ENCODE measurements at regions not wholly inside any gene's neighbourhood (a gene's known extent, or its start where the extent isn't known, plus 50 kb on each side); places are given as distances from the start of the nearest gene placed in this dataset.

DNA sequence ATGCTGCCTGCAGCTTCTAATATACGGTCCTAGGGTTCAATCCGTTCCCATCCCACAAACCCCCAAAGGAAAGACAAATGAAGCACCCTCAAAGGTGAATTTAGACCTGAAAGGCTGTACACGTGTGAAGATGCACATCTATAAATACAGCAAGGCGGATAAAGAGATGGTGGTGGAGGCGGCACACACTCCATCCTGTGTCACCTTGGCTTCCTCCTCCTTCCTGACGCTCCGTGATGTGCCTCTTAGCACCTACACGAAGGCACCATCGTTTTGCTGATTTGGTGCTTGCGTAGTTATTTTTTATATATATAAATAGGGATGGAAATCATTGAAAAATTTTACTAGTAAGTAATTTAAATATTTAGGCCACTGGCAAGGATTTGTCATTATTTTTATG lies 359.4 kb downstream of the NPHP4 start:
- no peak overlapping the region for H3K4me3 ChIP-seq (ENCODE audit: low read depth, low read length)
- TF ChIP-seq, protein P1, sequence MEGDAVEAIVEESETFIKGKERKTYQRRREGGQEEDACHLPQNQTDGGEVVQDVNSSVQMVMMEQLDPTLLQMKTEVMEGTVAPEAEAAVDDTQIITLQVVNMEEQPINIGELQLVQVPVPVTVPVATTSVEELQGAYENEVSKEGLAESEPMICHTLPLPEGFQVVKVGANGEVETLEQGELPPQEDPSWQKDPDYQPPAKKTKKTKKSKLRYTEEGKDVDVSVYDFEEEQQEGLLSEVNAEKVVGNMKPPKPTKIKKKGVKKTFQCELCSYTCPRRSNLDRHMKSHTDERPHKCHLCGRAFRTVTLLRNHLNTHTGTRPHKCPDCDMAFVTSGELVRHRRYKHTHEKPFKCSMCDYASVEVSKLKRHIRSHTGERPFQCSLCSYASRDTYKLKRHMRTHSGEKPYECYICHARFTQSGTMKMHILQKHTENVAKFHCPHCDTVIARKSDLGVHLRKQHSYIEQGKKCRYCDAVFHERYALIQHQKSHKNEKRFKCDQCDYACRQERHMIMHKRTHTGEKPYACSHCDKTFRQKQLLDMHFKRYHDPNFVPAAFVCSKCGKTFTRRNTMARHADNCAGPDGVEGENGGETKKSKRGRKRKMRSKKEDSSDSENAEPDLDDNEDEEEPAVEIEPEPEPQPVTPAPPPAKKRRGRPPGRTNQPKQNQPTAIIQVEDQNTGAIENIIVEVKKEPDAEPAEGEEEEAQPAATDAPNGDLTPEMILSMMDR (IDR thresholded peaks at IDR 0.05; ENCODE audit: insufficient read depth, low read depth, low read length, missing control alignments): no peak
- no peak for DNase-seq (ENCODE audit: low read depth)

DNA sequence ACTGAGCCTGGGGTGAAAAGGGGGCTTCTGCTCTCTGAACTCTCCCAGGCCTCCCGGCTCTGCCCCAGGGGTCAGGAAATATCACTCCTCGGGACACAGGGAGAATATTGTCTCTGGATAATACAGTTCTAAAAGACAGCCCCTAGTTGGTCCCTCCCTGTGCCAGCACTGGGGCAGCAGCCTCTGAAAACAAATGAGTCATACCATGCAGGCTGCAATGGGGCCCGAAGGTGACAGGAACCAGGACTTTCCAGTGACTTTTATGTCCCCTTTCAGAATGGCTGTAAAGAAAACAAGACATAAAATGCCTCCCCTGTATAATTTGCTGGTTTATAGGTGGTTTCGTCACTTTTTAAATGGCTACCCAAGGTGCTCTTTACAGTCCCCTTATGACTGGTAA lies 360.0 kb downstream of the NPHP4 start:
- no peak overlapping the region for H3K4me3 ChIP-seq (ENCODE audit: low read depth, low read length)
- peak; percentile 22 for DNase-seq (ENCODE audit: low read depth)
- TF ChIP-seq, protein P1 (IDR thresholded peaks at IDR 0.05; ENCODE audit: insufficient read depth, low read depth, low read length, missing control alignments): no peak

DNA sequence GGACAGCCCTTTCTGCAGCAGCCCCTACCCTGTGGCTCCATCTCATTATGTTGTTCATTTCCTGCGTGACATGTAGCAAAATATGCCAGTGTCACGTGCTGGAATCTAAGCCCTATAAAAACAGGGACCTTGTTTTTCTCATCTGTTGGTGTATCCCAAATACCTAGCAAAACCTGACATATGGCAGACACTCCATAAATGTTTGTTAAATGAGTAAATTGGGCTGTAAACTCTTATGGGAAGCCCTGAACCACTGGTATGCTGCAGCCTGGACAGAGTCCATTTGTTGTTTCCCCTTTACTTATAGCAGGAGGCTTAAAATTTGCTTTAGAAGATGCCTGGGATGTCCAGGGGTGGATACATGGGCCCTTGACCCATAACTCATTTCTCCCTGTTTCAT lies 363.8 kb downstream of the NPHP4 start:
- H3K4me3 ChIP-seq (ENCODE audit: low read depth, low read length): no peak overlapping the region
- DNase-seq (ENCODE audit: low read depth): no peak
- TF ChIP-seq, protein P1 (IDR thresholded peaks at IDR 0.05; ENCODE audit: insufficient read depth, low read depth, low read length, missing control alignments): no peak

DNA sequence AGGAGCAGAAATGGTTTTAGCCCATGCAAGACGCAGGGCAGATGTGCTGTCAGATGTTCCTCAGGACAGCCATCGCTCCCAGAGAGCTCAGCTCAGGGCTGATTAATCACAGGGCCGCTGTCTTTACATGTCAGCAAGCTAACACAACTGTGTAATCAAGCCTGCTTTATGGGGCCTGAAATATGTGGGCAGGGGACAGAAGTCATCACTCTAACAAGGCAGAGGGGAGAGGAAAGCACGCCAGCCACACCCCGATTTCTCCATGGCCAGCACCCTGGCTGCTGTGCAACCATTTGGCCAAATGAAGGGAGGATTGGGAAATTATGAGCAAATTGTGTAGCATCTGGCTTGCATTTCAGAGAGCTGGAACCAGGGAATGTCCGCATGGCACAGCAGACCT lies 368.8 kb downstream of the NPHP4 start:
- no peak overlapping the region for H3K4me3 ChIP-seq (ENCODE audit: low read depth, low read length)
- TF ChIP-seq, protein P1 (IDR thresholded peaks at IDR 0.05; ENCODE audit: insufficient read depth, low read depth, low read length, missing control alignments): no peak
- DNase-seq (ENCODE audit: low read depth): no peak

DNA sequence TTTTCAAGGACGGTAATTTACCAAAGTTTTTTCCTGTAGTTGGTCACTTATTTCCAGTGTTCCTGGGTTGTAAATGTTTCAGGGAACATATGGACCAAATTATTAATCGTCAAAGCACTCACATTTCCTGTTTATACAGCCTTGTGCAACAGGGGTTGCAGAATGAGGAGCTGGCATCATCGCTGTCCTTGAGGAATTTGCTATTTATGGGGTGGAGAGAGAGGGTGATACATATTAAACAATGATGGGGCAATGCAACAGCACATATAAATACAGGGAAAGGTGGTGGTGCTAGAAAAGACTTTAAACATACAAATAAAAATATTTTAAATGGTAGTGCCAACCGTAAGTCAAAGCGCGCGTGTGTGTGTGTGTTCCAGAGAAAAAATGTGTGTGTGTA lies 369.8 kb downstream of the NPHP4 start:
- no peak overlapping the region for H3K4me3 ChIP-seq (ENCODE audit: low read depth, low read length)
- no peak for DNase-seq (ENCODE audit: low read depth)
- TF ChIP-seq, protein P1 (IDR thresholded peaks at IDR 0.05; ENCODE audit: insufficient read depth, low read depth, low read length, missing control alignments): no peak

DNA sequence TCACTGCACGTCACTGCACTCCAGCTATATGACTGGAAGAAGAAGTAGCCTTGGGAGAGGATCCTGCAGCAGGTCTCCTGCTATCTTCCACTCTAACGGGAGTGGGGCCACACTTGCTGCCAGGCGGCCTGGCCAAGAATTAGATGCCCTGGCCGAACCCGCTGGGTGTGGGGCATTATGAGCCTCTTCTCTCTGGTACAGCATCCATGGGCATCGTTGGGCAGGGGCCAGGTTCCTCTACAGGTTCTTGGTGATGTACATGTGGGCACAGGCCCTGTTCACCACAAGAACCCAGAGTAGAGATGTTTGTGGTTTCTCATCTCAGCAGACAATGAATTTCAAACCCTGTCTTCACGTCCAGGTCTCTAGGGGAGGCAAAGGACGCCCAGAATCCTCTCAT lies 370.5 kb downstream of the NPHP4 start:
- TF ChIP-seq, protein P1 (IDR thresholded peaks at IDR 0.05; ENCODE audit: insufficient read depth, low read depth, low read length, missing control alignments): no peak
- DNase-seq (ENCODE audit: low read depth): no peak

DNA sequence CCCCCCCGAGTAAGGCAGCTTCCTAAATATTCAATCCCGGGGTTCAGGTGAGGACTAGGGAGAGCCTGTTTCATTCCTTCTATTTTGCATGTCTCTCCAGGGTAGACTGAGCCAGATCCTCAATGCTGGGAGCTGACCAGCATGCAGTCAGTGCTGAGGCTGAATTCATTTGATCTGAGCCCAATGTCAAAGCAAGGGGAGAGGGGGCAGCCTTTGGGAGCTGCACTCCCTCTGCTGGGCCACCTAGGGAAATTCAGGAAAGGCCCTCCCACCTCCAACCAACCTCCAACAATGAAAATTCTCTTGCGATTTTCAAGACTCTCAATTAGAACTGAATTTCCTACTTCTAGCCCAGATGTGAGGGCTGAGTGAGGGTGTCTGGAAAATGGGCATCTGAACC lies 371.2 kb downstream of the NPHP4 start:
- no peak overlapping the region for H3K4me3 ChIP-seq (ENCODE audit: low read depth, low read length)
- no peak for DNase-seq (ENCODE audit: low read depth)
- TF ChIP-seq, protein P1 (IDR thresholded peaks at IDR 0.05; ENCODE audit: insufficient read depth, low read depth, low read length, missing control alignments): peak; percentile 5

More for the DNA sequence above, 370.5 kb downstream of the NPHP4 start:
- no peak overlapping the region for H3K4me3 ChIP-seq (ENCODE audit: low read depth, low read length)

Measured in GM12865 (cell line).